GM23248 (cell line): ENCODE measurements at regions not wholly inside any gene's neighbourhood (a gene's known extent, or its start where the extent isn't known, plus 50 kb on each side); places are given as distances from the start of the nearest gene placed in this dataset.

Experiments used
- EZH2 ChIP-seq: fragments of 200-600 bp; sonication (generic); IDR thresholded peaks from 2 replicates; pipeline ENCODE4 v1.6.1; 2018; ENCODE audit warnings: antibody characterized with exemption, mild to moderate bottlenecking; ENCODE audit not compliant: insufficient read depth, poor library complexity, severe bottlenecking
- EZH2phosphoT487 ChIP-seq: fragments of 200-600 bp; sonication (generic); IDR thresholded peaks from 2 replicates; pipeline ENCODE4 v1.6.1; 2018; ENCODE audit warnings: antibody characterized with exemption, moderate library complexity, mild to moderate bottlenecking, low read depth; ENCODE audit not compliant: insufficient read depth

DNA sequence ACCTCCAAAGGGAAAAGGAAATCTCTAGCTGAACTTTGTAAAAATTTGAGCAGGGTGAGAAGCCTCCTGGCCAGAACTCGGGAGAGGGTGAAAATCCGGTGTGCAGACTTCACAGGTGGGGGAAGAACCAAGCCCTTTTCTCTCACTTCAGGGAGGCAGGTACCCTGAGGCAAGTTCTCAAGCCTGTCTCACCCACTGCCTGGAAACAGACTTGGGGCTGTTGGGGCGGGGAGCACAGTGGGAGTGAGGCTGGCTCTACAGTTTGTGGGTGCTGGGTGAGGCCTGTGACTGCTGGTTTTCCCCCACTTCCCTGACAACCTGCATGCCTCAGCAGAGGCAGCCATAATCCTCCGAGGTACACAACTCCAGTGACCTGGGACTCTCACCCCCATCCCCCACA lies 187.1 kb downstream of the KIF4B start:
- no peak for TF ChIP-seq EZH2
- TF ChIP-seq EZH2phosphoT487, result no peak
